HUES64 (cell line): ENCODE measurements at regions not wholly inside any gene's neighbourhood (a gene's known extent, or its start where the extent isn't known, plus 50 kb on each side); places are given as distances from the start of the nearest gene placed in this dataset.

ENCODE experiments used
- H3K27ac ChIP-seq: 2 replicates; pipeline ENCODE4 v1.7.0; 2013; ENCODE audit warnings: low read depth, low read length, inconsistent platforms
- H3K27me3 ChIP-seq: 2 replicates; pipeline ENCODE4 v1.6.1; 2013; ENCODE audit warnings: mild to moderate bottlenecking, low read length; ENCODE audit not compliant: insufficient read depth
- H3K36me3 ChIP-seq: 2 replicates; pipeline ENCODE4 v1.6.1; 2013; ENCODE audit warnings: mild to moderate bottlenecking, low read length; ENCODE audit not compliant: insufficient read depth
- H3K4me1 ChIP-seq: 2 replicates; pipeline ENCODE4 v1.6.1; 2013; ENCODE audit warnings: mild to moderate bottlenecking, low read length, moderate library complexity; ENCODE audit not compliant: insufficient read depth
- H3K4me3 ChIP-seq: 2 replicates; pipeline ENCODE4 v1.5.1; 2013; ENCODE audit warnings: mild to moderate bottlenecking, low read length, moderate library complexity
- H3K9ac ChIP-seq: 2 replicates; pipeline ENCODE4 v1.6.1; 2013; ENCODE audit warnings: mild to moderate bottlenecking, low read depth, low read length
- H3K9me3 ChIP-seq: 2 replicates; pipeline ENCODE4 v1.6.1; 2013; ENCODE audit warnings: low read depth, low read length; ENCODE audit not compliant: insufficient read depth
- WGBS: fragments of 150-250, 120-280 bp; methylation state at CpG from one replicate; pipeline ENCODE4 v1.1.7; 2013; ENCODE audit warnings: missing lambda C conversion rate; 5-methylcytosine and 5-hydroxymethylcytosine counted together

- Histone ChIP-seq H3K4me3 (no peak overlapping the region), H3K9me3 (peaks cover 11% of the 10 kb centered on the region; the same call in 1 of the 2 replicates), H3K27ac (no peak overlapping the region), H3K9ac (no peak overlapping the region), H3K27me3 (no peaks in the 10 kb centered on the region), H3K36me3 (no peaks in the 10 kb centered on the region), H3K4me1 (no peaks in the 10 kb centered on the region)
- WGBS, result 92% methylated on average over 17 of the region's 17 CpGs
Measured at GRCh38 chr3:82505079-82505756, 743.8 kb upstream of the GBE1 start.

- Histone ChIP-seq H3K36me3 (no peaks in the 10 kb centered on the region), H3K9ac (no peak overlapping the region), H3K27me3 (no peaks in the 10 kb centered on the region), H3K27ac (no peak overlapping the region), H3K9me3 (no peaks in the 10 kb centered on the region), H3K4me1 (no peaks in the 10 kb centered on the region), H3K4me3 (no peak overlapping the region)
- WGBS, result 94% methylated on average over 11 of the region's 11 CpGs
Measured at GRCh38 chr3:82498186-82498585, 736.7 kb upstream of the GBE1 start.

DNA sequence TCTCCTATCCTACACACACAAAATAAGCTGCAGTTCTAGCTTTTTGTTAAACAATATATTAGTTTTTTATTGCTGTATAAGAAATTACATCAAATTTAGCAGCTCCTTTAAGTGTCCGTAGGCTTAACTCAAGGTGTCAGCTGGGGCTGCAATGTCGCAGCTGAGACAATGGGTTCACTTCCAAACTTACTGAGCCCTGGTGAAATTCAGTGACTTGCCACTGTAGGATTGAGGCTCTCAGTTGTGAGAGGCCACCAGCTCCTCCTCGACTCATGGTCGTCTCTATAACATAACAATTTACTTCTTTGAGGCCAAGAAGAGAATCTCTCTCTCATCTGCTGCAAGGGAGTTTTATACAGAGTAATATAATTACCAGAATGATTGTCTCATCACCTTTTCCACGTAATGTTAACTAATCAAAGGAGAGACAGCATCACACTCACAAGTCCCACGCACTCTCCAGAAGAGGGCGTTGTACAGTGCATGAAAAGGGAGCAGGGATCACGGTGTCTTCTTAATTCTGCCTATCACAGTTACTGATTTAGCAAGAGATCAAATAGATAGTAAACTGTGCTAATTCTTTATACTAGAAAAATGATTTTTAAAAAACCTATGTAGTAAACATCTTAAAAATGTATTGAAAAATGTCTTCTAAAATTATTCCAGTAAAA, 735.6 kb upstream of the GBE1 start:
- H3K9me3 ChIP-seq, result no peaks in the 10 kb centered on the region
- no peak overlapping the region for H3K9ac ChIP-seq
- H3K27me3 ChIP-seq, result no peaks in the 10 kb centered on the region
- no peaks in the 10 kb centered on the region for H3K4me1 ChIP-seq
- WGBS, result 70% methylated on average over 8 of the region's 8 CpGs
- no peaks in the 10 kb centered on the region for H3K36me3 ChIP-seq
- H3K4me3 ChIP-seq, result no peak overlapping the region
- H3K27ac ChIP-seq, result no peak overlapping the region

GRCh38 chr3:82495655-82496054, 734.2 kb upstream of the GBE1 start:
- Histone ChIP-seq H3K36me3 (no peaks in the 10 kb centered on the region), H3K4me3 (no peak overlapping the region), H3K27ac (no peak overlapping the region), H3K9ac (no peak overlapping the region), H3K27me3 (no peaks in the 10 kb centered on the region), H3K9me3 (no peaks in the 10 kb centered on the region), H3K4me1 (no peaks in the 10 kb centered on the region)
- 92% methylated on average over 2 of the region's 2 CpGs for WGBS

GRCh38 chr3:82494977-82495489, 733.6 kb upstream of the GBE1 start:
- H3K36me3 ChIP-seq, result no peaks in the 10 kb centered on the region
- H3K4me3 ChIP-seq, result no peak overlapping the region
- H3K9me3 ChIP-seq, result no peaks in the 10 kb centered on the region
- H3K27me3 ChIP-seq, result no peaks in the 10 kb centered on the region
- H3K4me1 ChIP-seq, result no peaks in the 10 kb centered on the region
- WGBS, result 87% methylated on average over 1 of the region's 1 CpG
- no peak overlapping the region for H3K9ac ChIP-seq
- H3K27ac ChIP-seq, result no peak overlapping the region

GRCh38 chr3:82493858-82494257, 732.4 kb upstream of the GBE1 start:
- Histone ChIP-seq H3K27ac (no peak overlapping the region), H3K4me3 (no peak overlapping the region), H3K36me3 (no peaks in the 10 kb centered on the region), H3K27me3 (no peaks in the 10 kb centered on the region), H3K4me1 (no peaks in the 10 kb centered on the region), H3K9ac (no peak overlapping the region), H3K9me3 (no peaks in the 10 kb centered on the region)
- 94% methylated on average over 2 of the region's 2 CpGs for WGBS

- Histone ChIP-seq H3K9ac (no peak overlapping the region), H3K4me3 (no peak overlapping the region), H3K36me3 (no peaks in the 10 kb centered on the region), H3K9me3 (peaks cover 22% of the 10 kb centered on the region), H3K27me3 (no peaks in the 10 kb centered on the region), H3K4me1 (no peaks in the 10 kb centered on the region), H3K27ac (no peak overlapping the region)
- WGBS, result no CpG with 5 or more reads among the region's 1 CpG
Measured at GRCh38 chr3:82475306-82475705, 713.9 kb upstream of the GBE1 start.

DNA sequence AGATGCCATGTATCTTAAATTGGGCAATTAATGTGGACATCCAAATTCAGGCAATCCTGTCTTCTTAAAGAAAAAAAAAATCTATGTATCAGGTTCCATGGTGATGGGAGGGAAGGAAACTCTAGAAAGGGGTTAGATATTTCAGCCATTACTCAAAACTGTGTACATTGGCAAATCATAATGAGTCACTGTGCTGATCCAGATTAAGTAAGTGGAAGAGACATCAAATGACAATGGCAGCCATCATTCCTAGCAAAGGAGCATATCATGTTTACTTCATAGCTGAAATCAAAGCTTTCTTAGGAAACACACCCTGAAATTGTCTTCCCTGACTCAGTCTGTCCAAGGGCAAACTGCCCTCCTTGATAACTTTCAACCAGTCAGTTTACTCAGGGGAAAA, 713.3 kb upstream of the GBE1 start:
- peaks cover 22% of the 10 kb centered on the region for H3K9me3 ChIP-seq
- H3K27me3 ChIP-seq, result no peaks in the 10 kb centered on the region
- no peaks in the 10 kb centered on the region for H3K36me3 ChIP-seq
- no peak overlapping the region for H3K4me3 ChIP-seq
- no peak overlapping the region for H3K9ac ChIP-seq
- no peak overlapping the region for H3K27ac ChIP-seq
- no peaks in the 10 kb centered on the region for H3K4me1 ChIP-seq

GRCh38 chr3:82473864-82474541, 712.6 kb upstream of the GBE1 start:
- H3K36me3 ChIP-seq, result no peaks in the 10 kb centered on the region
- H3K9me3 ChIP-seq, result peaks cover 22% of the 10 kb centered on the region
- no peaks in the 10 kb centered on the region for H3K4me1 ChIP-seq
- H3K27me3 ChIP-seq, result no peaks in the 10 kb centered on the region
- no peak overlapping the region for H3K27ac ChIP-seq
- no peak overlapping the region for H3K9ac ChIP-seq
- H3K4me3 ChIP-seq, result no peak overlapping the region

GRCh38 chr3:82467051-82467450, 705.6 kb upstream of the GBE1 start:
- Histone ChIP-seq H3K9ac (no peak overlapping the region), H3K4me1 (no peaks in the 10 kb centered on the region), H3K27ac (no peak overlapping the region), H3K36me3 (no peaks in the 10 kb centered on the region), H3K4me3 (no peak overlapping the region), H3K27me3 (no peaks in the 10 kb centered on the region), H3K9me3 (peaks cover 3% of the 10 kb centered on the region; the same call in 1 of the 2 replicates)
- 100% methylated on average over 1 of the region's 1 CpG for WGBS

- H3K9me3 ChIP-seq, result no peaks in the 10 kb centered on the region
- H3K27me3 ChIP-seq, result no peaks in the 10 kb centered on the region
- H3K27ac ChIP-seq, result no peak overlapping the region
- H3K9ac ChIP-seq, result no peak overlapping the region
- H3K4me1 ChIP-seq, result peaks cover 10% of the 10 kb centered on the region; the same call in 1 of the 2 replicates
- H3K36me3 ChIP-seq, result no peaks in the 10 kb centered on the region
- 97% methylated on average over 6 of the region's 6 CpGs for WGBS
- H3K4me3 ChIP-seq, result no peak overlapping the region
Measured at GRCh38 chr3:82462977-82463376, 701.5 kb upstream of the GBE1 start.
